Esophagus squamous epithelium (tissue), 4 donors: ENCODE measurements at regions not wholly inside any gene's neighbourhood (a gene's known extent, or its start where the extent isn't known, plus 50 kb on each side); places are given as distances from the start of the nearest gene placed in this dataset.

Experiments used
- POLR2A ChIP-seq, 4 donors: fragments of 450-650 bp; IDR thresholded peaks; one replicate each; pipeline ENCODE4 v1.6.1; 2017; ENCODE audit warnings: antibody characterized with exemption in 4 of 4, mild to moderate bottlenecking in 4 of 4, moderate library complexity in 3 of 4
- TF ChIP-seq, protein P1 (sequence below), 6 experiments: fragments of 450-650 bp in 4 of 6; fragments of 200-600 bp in 2 of 6; sonication (generic) in 2 of 6; IDR thresholded peaks; one replicate each; pipeline ENCODE4 v1.5.1; 2016 to 2019; ENCODE audit warnings: antibody characterized with exemption in 6 of 6, mild to moderate bottlenecking in 4 of 6, moderate library complexity in 4 of 6

DNA sequence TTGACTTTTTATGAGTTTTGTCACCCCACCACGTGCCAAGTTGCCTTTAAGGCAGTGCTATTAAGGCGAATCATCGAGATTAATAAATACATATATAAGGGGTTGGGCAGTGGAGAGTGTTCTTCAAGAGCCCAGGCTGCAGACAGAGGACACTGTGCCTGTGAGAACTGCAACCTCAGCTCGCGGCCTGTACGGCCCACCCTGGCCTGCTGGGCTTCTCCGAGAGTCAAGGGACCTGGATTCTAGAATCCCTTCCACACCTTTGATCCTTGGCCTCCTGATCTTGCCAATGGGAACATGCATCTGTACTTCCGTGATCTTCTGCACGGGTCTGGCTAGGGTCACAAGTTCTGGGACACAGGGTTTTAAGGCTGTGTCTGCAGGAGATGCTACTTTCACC is 54.5 kb downstream of the IRX5 start:
- TF ChIP-seq, protein P1, sequence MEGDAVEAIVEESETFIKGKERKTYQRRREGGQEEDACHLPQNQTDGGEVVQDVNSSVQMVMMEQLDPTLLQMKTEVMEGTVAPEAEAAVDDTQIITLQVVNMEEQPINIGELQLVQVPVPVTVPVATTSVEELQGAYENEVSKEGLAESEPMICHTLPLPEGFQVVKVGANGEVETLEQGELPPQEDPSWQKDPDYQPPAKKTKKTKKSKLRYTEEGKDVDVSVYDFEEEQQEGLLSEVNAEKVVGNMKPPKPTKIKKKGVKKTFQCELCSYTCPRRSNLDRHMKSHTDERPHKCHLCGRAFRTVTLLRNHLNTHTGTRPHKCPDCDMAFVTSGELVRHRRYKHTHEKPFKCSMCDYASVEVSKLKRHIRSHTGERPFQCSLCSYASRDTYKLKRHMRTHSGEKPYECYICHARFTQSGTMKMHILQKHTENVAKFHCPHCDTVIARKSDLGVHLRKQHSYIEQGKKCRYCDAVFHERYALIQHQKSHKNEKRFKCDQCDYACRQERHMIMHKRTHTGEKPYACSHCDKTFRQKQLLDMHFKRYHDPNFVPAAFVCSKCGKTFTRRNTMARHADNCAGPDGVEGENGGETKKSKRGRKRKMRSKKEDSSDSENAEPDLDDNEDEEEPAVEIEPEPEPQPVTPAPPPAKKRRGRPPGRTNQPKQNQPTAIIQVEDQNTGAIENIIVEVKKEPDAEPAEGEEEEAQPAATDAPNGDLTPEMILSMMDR (IDR thresholded peaks at IDR 0.05), result no peak
- no peak for TF ChIP-seq POLR2A (IDR thresholded peaks at IDR 0.05)
